HG03097 (cell line): ENCODE measurements at regions not wholly inside any gene's neighbourhood (a gene's known extent, or its start where the extent isn't known, plus 50 kb on each side); places are given as distances from the start of the nearest gene placed in this dataset.
"Not testable (repeated sequence)": the region's sequence is repeated elsewhere in the genome, so short reads cannot be mapped to it uniquely, and the experiment has no call there.

Experiments
- ATAC-seq: cut with Tn5 transposase; IDR thresholded peaks from one replicate; pipeline ENCODE4 v1.9.1; 2021; ENCODE audit not compliant: unreplicated experiment, low FRiP score

- ATAC-seq, result no peak
These were observed 457.5 kb downstream of the FGF13 start for GRCh38 chrX:138254001-138254400.

GRCh38 chrX:138255373-138255772 is 456.1 kb downstream of the FGF13 start:
- ATAC-seq, result no peak

- ATAC-seq, result not testable (repeated sequence)
These were observed 447.4 kb downstream of the FGF13 start for GRCh38 chrX:138264095-138264494.

GRCh38 chrX:138270931-138271330 is 440.6 kb downstream of the FGF13 start:
- no peak for ATAC-seq

GRCh38 chrX:138282598-138283150 is 428.8 kb downstream of the FGF13 start:
- ATAC-seq, result not testable (repeated sequence)

- no peak for ATAC-seq
These were observed 424.2 kb downstream of the FGF13 start for GRCh38 chrX:138287205-138287877.

- no peak for ATAC-seq
These were observed 416.6 kb downstream of the FGF13 start for GRCh38 chrX:138294951-138295350.

- no peak for ATAC-seq
These were observed 413.2 kb downstream of the FGF13 start for GRCh38 chrX:138298268-138298667.

- no peak for ATAC-seq
These were observed 365.7 kb downstream of the FGF13 start for GRCh38 chrX:138345801-138346200.

- ATAC-seq, result no peak
These were observed 362.2 kb downstream of the FGF13 start for GRCh38 chrX:138349351-138349750.

GRCh38 chrX:138378876-138379275 is 332.6 kb downstream of the FGF13 start:
- no peak for ATAC-seq

GRCh38 chrX:138408101-138408500 is 303.4 kb downstream of the FGF13 start:
- ATAC-seq, result no peak

- ATAC-seq, result no peak
These were observed 300.5 kb downstream of the FGF13 start for GRCh38 chrX:138411048-138411447.
